Type B pancreatic cell (in vitro differentiated cells): ENCODE measurements at regions not wholly inside any gene's neighbourhood (a gene's known extent, or its start where the extent isn't known, plus 50 kb on each side); places are given as distances from the start of the nearest gene placed in this dataset.
A peak's percentile ranks its signal among the peaks of the same experiment; 100 is the strongest.

Experiments
- DNase-seq: peaks from one replicate; pipeline ENCODE4 v3.0.0; 2021; ENCODE audit warnings: mixed read lengths; ENCODE audit not compliant: unreplicated experiment; ENCODE audit errors: extremely low spot score
- H3K27ac Mint-ChIP-seq: 2 replicates; pipeline ENCODE4 v1.8.0; 2021; ENCODE audit warnings: mild to moderate bottlenecking, mixed read lengths
- H3K27me3 Mint-ChIP-seq: 2 replicates; pipeline ENCODE4 v1.8.0; 2021; ENCODE audit warnings: mixed read lengths
- H3K36me3 Mint-ChIP-seq: 2 replicates; pipeline ENCODE4 v1.8.0; 2021; ENCODE audit warnings: mixed read lengths
- H3K4me1 Mint-ChIP-seq: one replicate; pipeline ENCODE4 v1.8.0; 2021; ENCODE audit warnings: mixed read lengths; ENCODE audit not compliant: unreplicated experiment
- H3K4me3 Mint-ChIP-seq: 2 replicates; pipeline ENCODE4 v1.8.0; 2021; ENCODE audit warnings: mild to moderate bottlenecking, mixed read lengths
- H3K9me3 Mint-ChIP-seq: 2 replicates; pipeline ENCODE4 v1.8.0; 2021; ENCODE audit warnings: mixed read lengths
- CTCF ChIP-seq: fragments of 200-600 bp; sonication (generic); conservative IDR thresholded peaks from 2 replicates; pipeline ENCODE4 v1.5.0; 2021; ENCODE audit warnings: antibody characterized with exemption, mild to moderate bottlenecking

GRCh38 chr1:98371764-98372163 lies 289.8 kb upstream of the SNX7 start:
- Mint-ChIP-seq H3K4me3 (no peak overlapping the region), H3K4me1 (no peaks in the 10 kb centered on the region), H3K9me3 (no peaks in the 10 kb centered on the region), H3K27ac (no peak overlapping the region), H3K36me3 (no peaks in the 10 kb centered on the region), H3K27me3 (no peaks in the 10 kb centered on the region)
- TF ChIP-seq CTCF: no peak
- DNase-seq: no peak

- Mint-ChIP-seq H3K27ac (no peak overlapping the region), H3K4me1 (no peaks in the 10 kb centered on the region), H3K4me3 (no peak overlapping the region), H3K36me3 (no peaks in the 10 kb centered on the region), H3K27me3 (no peaks in the 10 kb centered on the region), H3K9me3 (peaks cover 4% of the 10 kb centered on the region)
- DNase-seq: no peak
- no peak for TF ChIP-seq CTCF
Observed at GRCh38 chr1:98369463-98369862, 292.1 kb upstream of the SNX7 start.

- TF ChIP-seq CTCF: no peak
- H3K27ac Mint-ChIP-seq: no peak overlapping the region
- H3K4me1 Mint-ChIP-seq: no peaks in the 10 kb centered on the region
- H3K9me3 Mint-ChIP-seq: peaks cover 8% of the 10 kb centered on the region
- no peaks in the 10 kb centered on the region for H3K36me3 Mint-ChIP-seq
- DNase-seq: no peak
- H3K4me3 Mint-ChIP-seq: no peak overlapping the region
- H3K27me3 Mint-ChIP-seq: no peaks in the 10 kb centered on the region
Observed at GRCh38 chr1:98368995-98369394, 292.5 kb upstream of the SNX7 start.

- DNase-seq: no peak
- no peaks in the 10 kb centered on the region for H3K27me3 Mint-ChIP-seq
- TF ChIP-seq CTCF: no peak
- no peaks in the 10 kb centered on the region for H3K4me1 Mint-ChIP-seq
- no peak overlapping the region for H3K27ac Mint-ChIP-seq
- no peaks in the 10 kb centered on the region for H3K36me3 Mint-ChIP-seq
- H3K9me3 Mint-ChIP-seq: peaks cover 12% of the 10 kb centered on the region
- no peak overlapping the region for H3K4me3 Mint-ChIP-seq
Observed at GRCh38 chr1:98367426-98367825, 294.1 kb upstream of the SNX7 start.

- no peak overlapping the region for H3K4me3 Mint-ChIP-seq
- TF ChIP-seq CTCF: no peak
- H3K4me1 Mint-ChIP-seq: no peaks in the 10 kb centered on the region
- no peaks in the 10 kb centered on the region for H3K36me3 Mint-ChIP-seq
- DNase-seq: no peak
- H3K9me3 Mint-ChIP-seq: peaks cover 12% of the 10 kb centered on the region
- no peak overlapping the region for H3K27ac Mint-ChIP-seq
- no peaks in the 10 kb centered on the region for H3K27me3 Mint-ChIP-seq
Observed at GRCh38 chr1:98366343-98366742, 295.2 kb upstream of the SNX7 start.

- no peak for DNase-seq
- TF ChIP-seq CTCF: no peak
- Mint-ChIP-seq H3K4me1 (no peaks in the 10 kb centered on the region), H3K27me3 (no peaks in the 10 kb centered on the region), H3K27ac (peak overlapping the region; percentile 88), H3K9me3 (peaks cover 12% of the 10 kb centered on the region), H3K4me3 (no peak overlapping the region), H3K36me3 (no peaks in the 10 kb centered on the region)
Observed at GRCh38 chr1:98364544-98364943, 297.0 kb upstream of the SNX7 start.
